GM23248 (cell line): ENCODE measurements at regions not wholly inside any gene's neighbourhood (a gene's known extent, or its start where the extent isn't known, plus 50 kb on each side); places are given as distances from the start of the nearest gene placed in this dataset.

Experiments used
- EZH2 ChIP-seq: fragments of 200-600 bp; sonication (generic); IDR thresholded peaks from 2 replicates; pipeline ENCODE4 v1.6.1; 2018; ENCODE audit warnings: antibody characterized with exemption, mild to moderate bottlenecking; ENCODE audit not compliant: insufficient read depth, poor library complexity, severe bottlenecking
- EZH2phosphoT487 ChIP-seq: fragments of 200-600 bp; sonication (generic); IDR thresholded peaks from 2 replicates; pipeline ENCODE4 v1.6.1; 2018; ENCODE audit warnings: antibody characterized with exemption, moderate library complexity, mild to moderate bottlenecking, low read depth; ENCODE audit not compliant: insufficient read depth

GRCh38 chr13:99717959-99718674, 216.8 kb downstream of the TM9SF2 start:
- TF ChIP-seq EZH2 = no peak
- TF ChIP-seq EZH2phosphoT487 = no peak
